HEK293 (cell line): ENCODE measurements at regions not wholly inside any gene's neighbourhood (a gene's known extent, or its start where the extent isn't known, plus 50 kb on each side); places are given as distances from the start of the nearest gene placed in this dataset.
A peak's percentile ranks its signal among the peaks of the same experiment; 100 is the strongest.

Source experiments
- CTCF ChIA-PET: fragments of 350-600 bp; formaldehyde crosslinking; extraction: SDS; loops from one replicate; lab custom pipeline; 2021; ENCODE audit warnings: antibody characterized with exemption; lab: Yijun Ruan, JAX
- POLR2A ChIA-PET: fragments of 300-600 bp; formaldehyde crosslinking; extraction: SDS; loops from one replicate; lab custom pipeline; 2020; ENCODE audit warnings: antibody characterized with exemption, inconsistent platforms; lab: Yijun Ruan, JAX
- H3K27ac ChIP-seq: fragments of 200-500 bp; sonication (Bioruptor generic); 2 replicates; pipeline ENCODE4 v1.5.1; 2014; ENCODE audit warnings: low read depth, low read length, control low read depth, inconsistent platforms; ENCODE audit errors: extremely low read depth
- H3K36me3 ChIP-seq, 2 experiments: fragments of 200-500 bp in 1 of 2; sonication (Bioruptor generic) in 1 of 2; 1 replicate in 1 of 2; 2 replicates in 1 of 2; pipeline ENCODE4 v1.5.1; 2014 to 2017; ENCODE audit warnings: inconsistent platforms in 2 of 2, low read length in 2 of 2; ENCODE audit not compliant: control insufficient read depth in 2 of 2, insufficient read depth in 1 of 2
- H3K4me1 ChIP-seq: fragments of 200-500 bp; sonication (Bioruptor generic); 2 replicates; pipeline ENCODE4 v1.5.1; 2014; ENCODE audit warnings: mild to moderate bottlenecking, low read length, inconsistent platforms; ENCODE audit not compliant: control insufficient read depth, insufficient read depth
- H3K4me3 ChIP-seq: 2 replicates; pipeline ENCODE4 v1.5.1; 2011; ENCODE audit warnings: low read depth, mild to moderate bottlenecking, control low read depth, low read length, moderate library complexity
- H3K9me3 ChIP-seq: fragments of 200-500 bp; sonication (Bioruptor generic); 2 replicates; pipeline ENCODE4 v1.5.1; 2014; ENCODE audit warnings: low read depth, low read length, inconsistent platforms; ENCODE audit not compliant: control insufficient read depth, insufficient read depth
- PRDM1 ChIP-seq: fragments of 450-650 bp; formaldehyde crosslinking; IDR thresholded peaks from 2 replicates; pipeline ENCODE4; 2016; ENCODE audit warnings: missing biosample characterization, missing genetic modification characterization
- TCF7L2 ChIP-seq: IDR thresholded peaks from 2 replicates; pipeline ENCODE4 v1.6.1; 2011; ENCODE audit warnings: low read depth, mild to moderate bottlenecking, inconsistent platforms, low read length, moderate library complexity, borderline replicate concordance
- ZBTB49 ChIP-seq: fragments of 450-650 bp; formaldehyde crosslinking; IDR thresholded peaks from 2 replicates; pipeline ENCODE4 v1.5.1; 2016; ENCODE audit warnings: missing biosample characterization, missing genetic modification characterization, low read depth
- ZNF148 ChIP-seq: fragments of 450-650 bp; formaldehyde crosslinking; IDR thresholded peaks from 2 replicates; pipeline ENCODE4 v1.5.0; 2017; ENCODE audit warnings: missing biosample characterization, missing genetic modification characterization, borderline replicate concordance
- ZNF266 ChIP-seq: fragments of 450-650 bp; formaldehyde crosslinking; IDR thresholded peaks from 2 replicates; pipeline ENCODE4 v1.5.1; 2016; ENCODE audit warnings: missing biosample characterization, missing genetic modification characterization, low read depth
- ZNF350 ChIP-seq: fragments of 450-650 bp; formaldehyde crosslinking; IDR thresholded peaks from 2 replicates; pipeline ENCODE4 v1.5.0; 2017; ENCODE audit warnings: missing biosample characterization, mild to moderate bottlenecking, missing genetic modification characterization
- ZNF362 ChIP-seq: fragments of 450-650 bp; formaldehyde crosslinking; IDR thresholded peaks from 2 replicates; pipeline ENCODE4 v1.5.1; 2016; ENCODE audit warnings: missing biosample characterization, missing genetic modification characterization
- ZNF394 ChIP-seq: fragments of 450-650 bp; formaldehyde crosslinking; IDR thresholded peaks from 2 replicates; pipeline ENCODE4 v1.5.1; 2016; ENCODE audit warnings: missing biosample characterization, missing genetic modification characterization, mild to moderate bottlenecking, moderate library complexity, borderline replicate concordance
- ZNF473 ChIP-seq: fragments of 450-650 bp; formaldehyde crosslinking; IDR thresholded peaks from 2 replicates; pipeline ENCODE4 v1.5.1; 2017; ENCODE audit warnings: missing biosample characterization, missing genetic modification characterization
- ZNF501 ChIP-seq: fragments of 450-650 bp; formaldehyde crosslinking; IDR thresholded peaks from 2 replicates; pipeline ENCODE4 v1.5.1; 2016; ENCODE audit warnings: missing biosample characterization, missing genetic modification characterization
- ZNF544 ChIP-seq: fragments of 450-650 bp; formaldehyde crosslinking; IDR thresholded peaks from 2 replicates; pipeline ENCODE4 v1.5.0; 2017; ENCODE audit warnings: missing biosample characterization, missing genetic modification characterization
- ZNF610 ChIP-seq: fragments of 450-650 bp; formaldehyde crosslinking; IDR thresholded peaks from 2 replicates; pipeline ENCODE4 v1.5.1; 2016; ENCODE audit warnings: missing biosample characterization, missing genetic modification characterization, borderline replicate concordance
- ZNF830 ChIP-seq: fragments of 450-650 bp; IDR thresholded peaks from 2 replicates; pipeline ENCODE4 v1.5.0; 2018; ENCODE audit warnings: missing biosample characterization, missing genetic modification characterization, low read depth, mild to moderate bottlenecking, moderate library complexity
- ZSCAN18 ChIP-seq: fragments of 450-650 bp; formaldehyde crosslinking; IDR thresholded peaks from 2 replicates; pipeline ENCODE4 v1.5.1; 2016; ENCODE audit warnings: missing biosample characterization, missing genetic modification characterization

GRCh38 chr2:38498045-38498481 is 104.7 kb downstream of the HNRNPLL start:
- H3K4me3 ChIP-seq, result no peak overlapping the region
- no peaks in the 10 kb centered on the region for H3K9me3 ChIP-seq
- CTCF ChIA-PET, result interaction anchor here (0.6 to 3.3 kb wide), 4 partner anchors 10 to 360 kb away, joined by 3 to 25 read pairs (median 6); no protein-coding TSS in a partner anchor
- peaks cover 2% of the 10 kb centered on the region; the same call in 1 of the 2 replicates for H3K4me1 ChIP-seq
- POLR2A ChIA-PET, result no interaction called here
- no peak overlapping the region for H3K27ac ChIP-seq
- H3K36me3 ChIP-seq, result no peaks in the 10 kb centered on the region
- TF ChIP-seq PRDM1 (tag by site-specific recombination) (0 out of 2 replicates have a peak, but pooled peaks have one; percentile 28), ZNF394 (tag by site-specific recombination) (no peak)

GRCh38 chr2:38497670-38498037 is 105.1 kb downstream of the HNRNPLL start:
- Histone ChIP-seq H3K27ac (no peak overlapping the region), H3K9me3 (no peaks in the 10 kb centered on the region), H3K36me3 (no peaks in the 10 kb centered on the region), H3K4me3 (no peak overlapping the region), H3K4me1 (peaks cover 2% of the 10 kb centered on the region; the same call in 1 of the 2 replicates)
- CTCF ChIA-PET, result interaction anchor here (0.6 to 3.3 kb wide), 5 partner anchors 11 to 360 kb away, joined by 3 to 25 read pairs (median 4); no protein-coding TSS in a partner anchor
- TF ChIP-seq TCF7L2, result no peak
- no peak for TF ChIP-seq ZNF473 (tag by site-specific recombination)
- no peak for TF ChIP-seq ZNF830 (tag by site-specific recombination)
- TF ChIP-seq ZNF148, result no peak
- TF ChIP-seq ZNF266, result no peak
- TF ChIP-seq ZSCAN18 (tag by site-specific recombination), result no peak
- no peak for TF ChIP-seq ZBTB49 (tag by site-specific recombination)
- TF ChIP-seq ZNF362 (tag by site-specific recombination), result no peak
- no peak for TF ChIP-seq ZNF610
- TF ChIP-seq ZNF501, result no peak
- TF ChIP-seq ZNF350, result no peak
- no peak for TF ChIP-seq ZNF544 (tag by site-specific recombination)
- POLR2A ChIA-PET, result no interaction called here
